HepG2 (cell line): ENCODE measurements at regions not wholly inside any gene's neighbourhood (a gene's known extent, or its start where the extent isn't known, plus 50 kb on each side); places are given as distances from the start of the nearest gene placed in this dataset.

Source experiments
- CERS6 ChIP-seq: sonication (generic); formaldehyde crosslinking; IDR thresholded peaks from 2 replicates; pipeline ENCODE4 v1.5.0; 2020; ENCODE audit warnings: missing genetic modification reagents
- FIP1L1 ChIP-seq: fragments of 200-400 bp; formaldehyde crosslinking; IDR thresholded peaks from 2 replicates; pipeline ENCODE4 v1.6.1; 2018; ENCODE audit warnings: low read depth, mild to moderate bottlenecking, low read length, moderate library complexity, borderline replicate concordance; ENCODE audit not compliant: insufficient read depth
- GFI1 ChIP-seq: sonication (generic); formaldehyde crosslinking; IDR thresholded peaks from 2 replicates; pipeline ENCODE4 v1.5.0; 2020; ENCODE audit warnings: missing genetic modification reagents, mild to moderate bottlenecking, borderline replicate concordance
- IKZF4 ChIP-seq: sonication (generic); formaldehyde crosslinking; IDR thresholded peaks from 2 replicates; pipeline ENCODE4 v1.5.1; 2020; ENCODE audit warnings: borderline replicate concordance, mild to moderate bottlenecking, low read depth, missing genetic modification reagents; ENCODE audit errors: not compliant biosample characterization
- REL ChIP-seq: sonication (generic); formaldehyde crosslinking; conservative IDR thresholded peaks from 2 replicates; pipeline ENCODE4 v1.8.0; 2022; ENCODE audit warnings: mild to moderate bottlenecking, missing genetic modification reagents, moderate library complexity
- ZNF552 ChIP-seq: sonication (generic); formaldehyde crosslinking; IDR thresholded peaks from 2 replicates; pipeline ENCODE4 v1.9.0; 2022; ENCODE audit warnings: missing genetic modification reagents, mild to moderate bottlenecking, borderline replicate concordance
- ZNF589 ChIP-seq: sonication (generic); formaldehyde crosslinking; conservative IDR thresholded peaks from 2 replicates; pipeline ENCODE4 v1.8.0; 2022; ENCODE audit warnings: mild to moderate bottlenecking, moderate library complexity, missing genetic modification reagents
- ZNF883 ChIP-seq: sonication (generic); formaldehyde crosslinking; IDR thresholded peaks from 2 replicates; pipeline ENCODE4 v1.5.1; 2020; ENCODE audit warnings: mild to moderate bottlenecking, missing genetic modification reagents; ENCODE audit errors: not compliant biosample characterization
- TF ChIP-seq, protein P1 (sequence below): sonication (generic); formaldehyde crosslinking; IDR thresholded peaks from 2 replicates; pipeline ENCODE4 v1.5.0; 2020; ENCODE audit warnings: mild to moderate bottlenecking, missing genetic modification reagents, borderline replicate concordance
- TF ChIP-seq, protein P2 (sequence below): sonication (generic); formaldehyde crosslinking; IDR thresholded peaks from 2 replicates; pipeline ENCODE4 v1.4.0; 2020; ENCODE audit warnings: missing genetic modification reagents

- no peak for TF ChIP-seq CERS6 (CRISPR knock-in tag)
- TF ChIP-seq FIP1L1, result no peak
- no peak for TF ChIP-seq ZNF552 (CRISPR knock-in tag)
- TF ChIP-seq, protein P1, sequence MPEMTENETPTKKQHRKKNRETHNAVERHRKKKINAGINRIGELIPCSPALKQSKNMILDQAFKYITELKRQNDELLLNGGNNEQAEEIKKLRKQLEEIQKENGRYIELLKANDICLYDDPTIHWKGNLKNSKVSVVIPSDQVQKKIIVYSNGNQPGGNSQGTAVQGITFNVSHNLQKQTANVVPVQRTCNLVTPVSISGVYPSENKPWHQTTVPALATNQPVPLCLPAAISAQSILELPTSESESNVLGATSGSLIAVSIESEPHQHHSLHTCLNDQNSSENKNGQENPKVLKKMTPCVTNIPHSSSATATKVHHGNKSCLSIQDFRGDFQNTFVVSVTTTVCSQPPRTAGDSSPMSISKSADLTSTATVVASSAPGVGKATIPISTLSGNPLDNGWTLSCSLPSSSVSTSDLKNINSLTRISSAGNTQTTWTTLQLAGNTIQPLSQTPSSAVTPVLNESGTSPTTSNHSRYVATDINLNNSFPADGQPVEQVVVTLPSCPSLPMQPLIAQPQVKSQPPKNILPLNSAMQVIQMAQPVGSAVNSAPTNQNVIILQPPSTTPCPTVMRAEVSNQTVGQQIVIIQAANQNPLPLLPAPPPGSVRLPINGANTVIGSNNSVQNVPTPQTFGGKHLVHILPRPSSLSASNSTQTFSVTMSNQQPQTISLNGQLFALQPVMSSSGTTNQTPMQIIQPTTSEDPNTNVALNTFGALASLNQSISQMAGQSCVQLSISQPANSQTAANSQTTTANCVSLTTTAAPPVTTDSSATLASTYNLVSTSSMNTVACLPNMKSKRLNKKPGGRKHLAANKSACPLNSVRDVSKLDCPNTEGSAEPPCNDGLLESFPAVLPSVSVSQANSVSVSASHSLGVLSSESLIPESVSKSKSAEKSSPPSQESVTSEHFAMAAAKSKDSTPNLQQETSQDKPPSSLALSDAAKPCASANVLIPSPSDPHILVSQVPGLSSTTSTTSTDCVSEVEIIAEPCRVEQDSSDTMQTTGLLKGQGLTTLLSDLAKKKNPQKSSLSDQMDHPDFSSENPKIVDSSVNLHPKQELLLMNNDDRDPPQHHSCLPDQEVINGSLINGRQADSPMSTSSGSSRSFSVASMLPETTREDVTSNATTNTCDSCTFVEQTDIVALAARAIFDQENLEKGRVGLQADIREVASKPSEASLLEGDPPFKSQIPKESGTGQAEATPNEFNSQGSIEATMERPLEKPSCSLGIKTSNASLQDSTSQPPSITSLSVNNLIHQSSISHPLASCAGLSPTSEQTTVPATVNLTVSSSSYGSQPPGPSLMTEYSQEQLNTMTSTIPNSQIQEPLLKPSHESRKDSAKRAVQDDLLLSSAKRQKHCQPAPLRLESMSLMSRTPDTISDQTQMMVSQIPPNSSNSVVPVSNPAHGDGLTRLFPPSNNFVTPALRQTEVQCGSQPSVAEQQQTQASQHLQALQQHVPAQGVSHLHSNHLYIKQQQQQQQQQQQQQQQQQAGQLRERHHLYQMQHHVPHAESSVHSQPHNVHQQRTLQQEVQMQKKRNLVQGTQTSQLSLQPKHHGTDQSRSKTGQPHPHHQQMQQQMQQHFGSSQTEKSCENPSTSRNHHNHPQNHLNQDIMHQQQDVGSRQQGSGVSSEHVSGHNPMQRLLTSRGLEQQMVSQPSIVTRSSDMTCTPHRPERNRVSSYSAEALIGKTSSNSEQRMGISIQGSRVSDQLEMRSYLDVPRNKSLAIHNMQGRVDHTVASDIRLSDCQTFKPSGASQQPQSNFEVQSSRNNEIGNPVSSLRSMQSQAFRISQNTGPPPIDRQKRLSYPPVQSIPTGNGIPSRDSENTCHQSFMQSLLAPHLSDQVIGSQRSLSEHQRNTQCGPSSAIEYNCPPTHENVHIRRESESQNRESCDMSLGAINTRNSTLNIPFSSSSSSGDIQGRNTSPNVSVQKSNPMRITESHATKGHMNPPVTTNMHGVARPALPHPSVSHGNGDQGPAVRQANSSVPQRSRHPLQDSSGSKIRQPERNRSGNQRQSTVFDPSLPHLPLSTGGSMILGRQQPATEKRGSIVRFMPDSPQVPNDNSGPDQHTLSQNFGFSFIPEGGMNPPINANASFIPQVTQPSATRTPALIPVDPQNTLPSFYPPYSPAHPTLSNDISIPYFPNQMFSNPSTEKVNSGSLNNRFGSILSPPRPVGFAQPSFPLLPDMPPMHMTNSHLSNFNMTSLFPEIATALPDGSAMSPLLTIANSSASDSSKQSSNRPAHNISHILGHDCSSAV (CRISPR knock-in tag), result no peak
- TF ChIP-seq, protein P2, sequence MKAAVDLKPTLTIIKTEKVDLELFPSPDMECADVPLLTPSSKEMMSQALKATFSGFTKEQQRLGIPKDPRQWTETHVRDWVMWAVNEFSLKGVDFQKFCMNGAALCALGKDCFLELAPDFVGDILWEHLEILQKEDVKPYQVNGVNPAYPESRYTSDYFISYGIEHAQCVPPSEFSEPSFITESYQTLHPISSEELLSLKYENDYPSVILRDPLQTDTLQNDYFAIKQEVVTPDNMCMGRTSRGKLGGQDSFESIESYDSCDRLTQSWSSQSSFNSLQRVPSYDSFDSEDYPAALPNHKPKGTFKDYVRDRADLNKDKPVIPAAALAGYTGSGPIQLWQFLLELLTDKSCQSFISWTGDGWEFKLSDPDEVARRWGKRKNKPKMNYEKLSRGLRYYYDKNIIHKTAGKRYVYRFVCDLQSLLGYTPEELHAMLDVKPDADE (CRISPR knock-in tag), result no peak
- TF ChIP-seq ZNF589 (CRISPR knock-in tag), result no peak
- no peak for TF ChIP-seq ZNF883
- TF ChIP-seq IKZF4 (CRISPR knock-in tag), result no peak
- no peak for TF ChIP-seq GFI1 (CRISPR knock-in tag)
- TF ChIP-seq REL (CRISPR knock-in tag), result no peak
Measured at GRCh38 chr22:19644314-19645223, 69.7 kb upstream of the SEPTIN5 start (continued).
